Mesothelial cell of epicardium (in vitro differentiated cells): ENCODE measurements at regions not wholly inside any gene's neighbourhood (a gene's known extent, or its start where the extent isn't known, plus 50 kb on each side); places are given as distances from the start of the nearest gene placed in this dataset.

ENCODE experiments used
- DNase-seq, 2 experiments: peaks; one replicate each; pipeline ENCODE4 v3.0.0; 2021; ENCODE audit warnings: low spot score in 2 of 2; ENCODE audit not compliant: unreplicated experiment in 2 of 2
- H3K27ac Mint-ChIP-seq: 2 replicates; pipeline ENCODE4 v1.8.0; 2021; ENCODE audit warnings: mixed read lengths
- H3K27me3 Mint-ChIP-seq: 2 replicates; pipeline ENCODE4 v1.8.0; 2021; ENCODE audit warnings: low read depth, mixed read lengths
- H3K36me3 Mint-ChIP-seq: 2 replicates; pipeline ENCODE4 v1.8.0; 2021; ENCODE audit warnings: mixed read lengths
- H3K4me1 Mint-ChIP-seq: 2 replicates; pipeline ENCODE4 v1.8.0; 2021; ENCODE audit warnings: mixed read lengths
- H3K4me3 Mint-ChIP-seq: 2 replicates; pipeline ENCODE4 v1.8.0; 2021; ENCODE audit warnings: mild to moderate bottlenecking, moderate library complexity, mixed read lengths
- H3K9me3 Mint-ChIP-seq: 2 replicates; pipeline ENCODE4 v1.8.0; 2021; ENCODE audit warnings: mixed read lengths
- CTCF ChIP-seq: fragments of 200-600 bp; sonication (generic); IDR thresholded peaks from one replicate; pipeline ENCODE4 v1.5.0; 2021; ENCODE audit warnings: antibody characterized with exemption; ENCODE audit not compliant: unreplicated experiment

GRCh38 chr1:5009376-5010065 is 355.1 kb downstream of the AJAP1 start:
- H3K9me3 Mint-ChIP-seq: peaks cover 3% of the 10 kb centered on the region
- no peak for TF ChIP-seq CTCF
- H3K4me3 Mint-ChIP-seq: no peak overlapping the region
- no peaks in the 10 kb centered on the region for H3K4me1 Mint-ChIP-seq
- H3K36me3 Mint-ChIP-seq: no peaks in the 10 kb centered on the region
- no peak for DNase-seq
- H3K27me3 Mint-ChIP-seq: peaks cover 15% of the 10 kb centered on the region
- H3K27ac Mint-ChIP-seq: no peak overlapping the region

GRCh38 chr1:5005171-5005570 is 350.8 kb downstream of the AJAP1 start:
- Mint-ChIP-seq H3K4me3 (no peak overlapping the region), H3K27ac (no peak overlapping the region), H3K9me3 (peaks cover 11% of the 10 kb centered on the region), H3K4me1 (no peaks in the 10 kb centered on the region), H3K27me3 (peaks cover 3% of the 10 kb centered on the region), H3K36me3 (no peaks in the 10 kb centered on the region)
- DNase-seq: no peak
- no peak for TF ChIP-seq CTCF

- Mint-ChIP-seq H3K27ac (no peak overlapping the region), H3K9me3 (peaks cover 11% of the 10 kb centered on the region)
Measured at GRCh38 chr1:5002676-5003075, 348.3 kb downstream of the AJAP1 start.

GRCh38 chr1:5001466-5001865 is 347.1 kb downstream of the AJAP1 start:
- DNase-seq: no peak
- peaks cover 14% of the 10 kb centered on the region for H3K9me3 Mint-ChIP-seq

More at GRCh38 chr1:5002676-5003075, 348.3 kb downstream of the AJAP1 start:
- peaks cover 2% of the 10 kb centered on the region for H3K27me3 Mint-ChIP-seq
- H3K4me1 Mint-ChIP-seq: no peaks in the 10 kb centered on the region
- no peaks in the 10 kb centered on the region for H3K36me3 Mint-ChIP-seq
- no peak overlapping the region for H3K4me3 Mint-ChIP-seq
- TF ChIP-seq CTCF: no peak
- DNase-seq: no peak

GRCh38 chr1:4986306-4986705 is 331.9 kb downstream of the AJAP1 start:
- H3K4me3 Mint-ChIP-seq: no peak overlapping the region
- no peaks in the 10 kb centered on the region for H3K4me1 Mint-ChIP-seq
- no peaks in the 10 kb centered on the region for H3K9me3 Mint-ChIP-seq
- no peak for DNase-seq
- peaks cover 13% of the 10 kb centered on the region for H3K27me3 Mint-ChIP-seq
- no peaks in the 10 kb centered on the region for H3K36me3 Mint-ChIP-seq
- no peak overlapping the region for H3K27ac Mint-ChIP-seq
- no peak for TF ChIP-seq CTCF

More at GRCh38 chr1:5001466-5001865, 347.1 kb downstream of the AJAP1 start:
- no peak for TF ChIP-seq CTCF
- Mint-ChIP-seq H3K27me3 (peaks cover 2% of the 10 kb centered on the region), H3K4me3 (no peak overlapping the region), H3K27ac (no peak overlapping the region), H3K4me1 (no peaks in the 10 kb centered on the region), H3K36me3 (no peaks in the 10 kb centered on the region)

- Mint-ChIP-seq H3K36me3 (no peaks in the 10 kb centered on the region), H3K9me3 (no peaks in the 10 kb centered on the region), H3K27me3 (peaks cover 23% of the 10 kb centered on the region), H3K4me3 (no peak overlapping the region), H3K4me1 (no peaks in the 10 kb centered on the region), H3K27ac (no peak overlapping the region)
- TF ChIP-seq CTCF: no peak
- DNase-seq: no peak
Measured at GRCh38 chr1:4984841-4985240, 330.4 kb downstream of the AJAP1 start.
